ENCODE measurements at regions not wholly inside any gene's neighbourhood (a gene's known extent, or its start where the extent isn't known, plus 50 kb on each side); places are given as distances from the start of the nearest gene placed in this dataset.

GRCh38 chr21:28539623-28539988 lies 453.1 kb downstream of the LTN1 start:
- TF ChIP-seq EZH2 (IDR thresholded peaks at IDR 0.05; ENCODE audit: borderline replicate concordance, insufficient read depth, low read depth, low read length, poor library complexity, severe bottlenecking) = no peak
- no peak for TF ChIP-seq CTCF (IDR thresholded peaks at IDR 0.05)
- Mint-ChIP-seq H3K4me1 (no peaks in the 10 kb centered on the region), H3K4me3 (no peak overlapping the region), H3K9me3 (ENCODE audit: insufficient read depth) (no peaks in the 10 kb centered on the region), H3K27me3 (no peaks in the 10 kb centered on the region), H3K27ac (no peak overlapping the region)
- intact Hi-C loops (cut with micrococcal nuclease) = no loop called here
- no peak overlapping the region for H3K4me2 ChIP-seq (replicated peaks; ENCODE audit: low read depth, low read length, poor library complexity, severe bottlenecking)
- no peak for ATAC-seq (ENCODE audit: low read depth)
- H3K27me3 ChIP-seq (replicated peaks in 1 of 4; ENCODE audit: control extremely low read depth in 1 of 4, control insufficient read depth in 3 of 4, insufficient read depth in 4 of 4, low read length in 3 of 4) = peaks cover 0 to 4% (median 0%) of the 10 kb centered on the region in 4 experiments
- ChIA-PET POLR2A (no interaction called here), CTCF (no interaction called here)
- peaks cover 0 to 1% (median 0%) of the 10 kb centered on the region in 3 donors for H3K9me3 ChIP-seq (ENCODE audit: control extremely low read depth in 1 of 3, control insufficient read depth in 2 of 3, insufficient read depth in 1 of 3, low read length in 2 of 3)
- no peaks in the 10 kb centered on the region for H3K79me2 ChIP-seq (ENCODE audit: control insufficient read depth, insufficient read depth, low read length)
- DNase-seq = no peak
- H3K36me3 ChIP-seq (replicated peaks in 1 of 2; ENCODE audit: control extremely low read depth in 1 of 2, control insufficient read depth in 1 of 2, extremely low read depth in 1 of 2, insufficient read depth in 2 of 2, low read length in 1 of 2) = no peaks in the 10 kb centered on the region
- no peaks in the 10 kb centered on the region for H4K20me1 ChIP-seq (ENCODE audit: control insufficient read depth, insufficient read depth, low read length, poor library complexity, severe bottlenecking)
- no peak overlapping the region for H2AFZ ChIP-seq (ENCODE audit: insufficient read depth, low read depth, low read length, poor library complexity, severe bottlenecking)
- H3K27ac ChIP-seq (ENCODE audit: low read length in 2 of 2) = no peak overlapping the region
- no peak overlapping the region for H3K9ac ChIP-seq (ENCODE audit: low read length)
- H3K4me1 ChIP-seq (ENCODE audit: control insufficient read depth in 2 of 2, insufficient read depth in 2 of 2, low read length in 2 of 2) = no peaks in the 10 kb centered on the region
- H3K4me3 ChIP-seq (ENCODE audit: control extremely low read depth in 1 of 5, extremely low read depth in 1 of 5, insufficient read depth in 1 of 5, low read depth in 2 of 5, low read length in 4 of 5) = no peak overlapping the region

- CTCF ChIA-PET = no interaction called here
- H3K9ac ChIP-seq (ENCODE audit: low read length) = no peak overlapping the region
These were observed 453.6 kb downstream of the LTN1 start for GRCh38 chr21:28538987-28539622.

More at GRCh38 chr21:28538987-28539622, 453.6 kb downstream of the LTN1 start:
- WGBS (ENCODE audit: insufficient coverage) = 81% methylated on average over 2 of the region's 3 CpGs
- H2AFZ ChIP-seq (ENCODE audit: insufficient read depth, low read depth, low read length, poor library complexity, severe bottlenecking) = no peak overlapping the region
- peaks cover 0 to 1% (median 0%) of the 10 kb centered on the region in 3 donors for H3K9me3 ChIP-seq (ENCODE audit: control extremely low read depth in 1 of 3, control insufficient read depth in 2 of 3, insufficient read depth in 1 of 3, low read length in 2 of 3)
- Mint-ChIP-seq H3K9me3 (ENCODE audit: insufficient read depth) (no peaks in the 10 kb centered on the region), H3K4me3 (no peak overlapping the region), H3K27me3 (no peaks in the 10 kb centered on the region), H3K4me1 (no peaks in the 10 kb centered on the region), H3K27ac (no peak overlapping the region)
- no peaks in the 10 kb centered on the region for H3K79me2 ChIP-seq (ENCODE audit: control insufficient read depth, insufficient read depth, low read length)
- TF ChIP-seq EZH2 (IDR thresholded peaks at IDR 0.05; ENCODE audit: borderline replicate concordance, insufficient read depth, low read depth, low read length, poor library complexity, severe bottlenecking) (no peak), CTCF (IDR thresholded peaks at IDR 0.05) (no peak)
- H3K4me2 ChIP-seq (replicated peaks; ENCODE audit: low read depth, low read length, poor library complexity, severe bottlenecking) = no peak overlapping the region
- H3K27ac ChIP-seq (ENCODE audit: low read length in 2 of 2) = no peak overlapping the region
- intact Hi-C loops (cut with micrococcal nuclease) = no loop called here
- H3K27me3 ChIP-seq (replicated peaks in 1 of 4; ENCODE audit: control extremely low read depth in 1 of 4, control insufficient read depth in 3 of 4, insufficient read depth in 4 of 4, low read length in 3 of 4) = peaks cover 0 to 4% (median 0%) of the 10 kb centered on the region in 4 experiments
- no peaks in the 10 kb centered on the region for H3K36me3 ChIP-seq (replicated peaks in 1 of 2; ENCODE audit: control extremely low read depth in 1 of 2, control insufficient read depth in 1 of 2, extremely low read depth in 1 of 2, insufficient read depth in 2 of 2, low read length in 1 of 2)
- H3K4me1 ChIP-seq (ENCODE audit: control insufficient read depth in 2 of 2, insufficient read depth in 2 of 2, low read length in 2 of 2) = no peaks in the 10 kb centered on the region
- POLR2A ChIA-PET = interaction anchor here (0.6 kb wide), 1 partner anchor 31 kb away, joined by 6 read pairs; no protein-coding TSS in a partner anchor
- DNase-seq (no peak), ATAC-seq (ENCODE audit: low read depth) (no peak)
- H4K20me1 ChIP-seq (ENCODE audit: control insufficient read depth, insufficient read depth, low read length, poor library complexity, severe bottlenecking) = no peaks in the 10 kb centered on the region
- no peak overlapping the region for H3K4me3 ChIP-seq (ENCODE audit: control extremely low read depth in 1 of 5, extremely low read depth in 1 of 5, insufficient read depth in 1 of 5, low read depth in 2 of 5, low read length in 4 of 5)
